Stimulated activated naive CD4-positive, alpha-beta T cell (primary cell): ENCODE measurements at regions not wholly inside any gene's neighbourhood (a gene's known extent, or its start where the extent isn't known, plus 50 kb on each side); places are given as distances from the start of the nearest gene placed in this dataset.
"Not testable (repeated sequence)": the region's sequence is repeated elsewhere in the genome, so short reads cannot be mapped to it uniquely, and the experiment has no call there.

ENCODE experiments used
- DNase-seq, 6 experiments: peaks; one replicate each; lab custom pipeline; 2025; lab: John Stamatoyannopoulos, UW

DNA sequence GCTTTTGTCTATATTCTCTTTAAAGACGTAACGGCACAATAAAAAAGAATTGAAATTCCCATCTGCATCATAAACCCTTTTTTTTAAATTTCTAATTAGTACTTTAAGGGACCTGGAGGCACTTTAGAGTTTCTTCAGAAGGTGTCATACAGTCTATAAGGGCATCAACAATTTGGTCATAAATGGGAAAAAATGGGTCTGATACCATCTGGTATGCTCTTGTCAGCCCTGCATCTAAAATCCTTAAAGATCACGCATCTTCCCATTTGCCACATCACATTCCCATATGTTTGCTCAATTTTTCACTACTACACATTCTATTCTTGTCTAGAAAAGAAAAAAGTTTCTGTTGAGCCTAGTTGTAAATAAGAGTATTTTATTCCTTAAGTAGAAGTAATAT, 53.8 kb downstream of the COX7C start:
- DNase-seq, result no peak

DNA sequence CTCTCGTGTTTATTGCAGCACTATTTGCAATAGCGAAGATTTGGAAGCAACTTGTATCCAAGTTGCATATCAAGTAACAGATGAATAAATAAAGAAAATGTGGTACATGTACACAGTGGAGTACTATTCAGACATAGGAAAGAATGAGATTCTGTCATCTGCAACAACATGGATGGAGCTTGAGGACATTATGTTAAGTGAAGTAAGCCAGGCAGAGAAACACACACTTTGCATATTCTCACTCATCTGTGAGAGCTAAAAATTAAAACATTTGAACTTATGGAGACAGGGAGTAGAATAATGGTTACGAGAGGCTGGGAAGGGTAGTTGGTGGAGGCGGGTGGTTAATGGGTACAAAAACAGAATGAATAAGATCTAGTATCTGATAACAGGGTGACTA, 56.3 kb downstream of the COX7C start:
- no peak for DNase-seq

DNA sequence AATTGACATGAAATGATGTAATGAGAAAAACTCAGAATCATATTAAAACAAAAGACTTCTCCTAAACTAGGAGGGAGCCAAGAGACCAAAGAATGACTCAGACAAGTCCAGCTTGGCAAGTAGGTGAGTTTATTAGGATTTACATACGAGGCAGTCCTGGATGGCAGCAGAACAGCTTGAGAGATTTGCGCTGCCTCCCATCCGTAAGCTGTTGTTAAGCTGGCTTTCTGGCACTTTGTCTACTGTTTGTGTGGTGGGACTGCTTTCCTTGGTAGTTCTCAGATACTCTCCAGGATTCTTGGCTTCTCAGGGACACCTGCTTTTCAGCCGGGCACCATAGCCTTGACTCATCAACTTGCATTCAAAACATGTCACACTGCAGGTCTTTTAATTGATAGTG, 57.6 kb downstream of the COX7C start:
- no peak for DNase-seq

DNA sequence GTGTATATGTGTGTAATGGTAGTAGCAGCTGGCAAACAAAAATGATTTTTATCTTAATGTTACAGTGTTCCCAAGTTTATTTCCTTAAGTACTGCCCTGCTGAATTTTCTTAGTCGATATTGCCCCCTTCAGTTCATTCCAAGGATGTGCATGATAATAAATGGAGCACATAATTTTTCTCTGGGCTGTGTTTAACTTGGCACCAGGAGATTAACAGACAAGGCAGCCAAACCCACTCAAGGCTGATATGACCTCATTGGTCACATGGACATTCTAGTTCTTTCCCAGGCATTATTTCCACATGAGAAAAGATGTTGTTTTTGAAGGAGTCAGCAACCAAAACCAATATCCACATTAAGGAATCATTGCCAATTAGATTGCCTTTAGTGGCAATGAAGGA, 61.8 kb downstream of the COX7C start:
- peak in 2 of 6 experiments; percentile 3 to 17 for DNase-seq

DNA sequence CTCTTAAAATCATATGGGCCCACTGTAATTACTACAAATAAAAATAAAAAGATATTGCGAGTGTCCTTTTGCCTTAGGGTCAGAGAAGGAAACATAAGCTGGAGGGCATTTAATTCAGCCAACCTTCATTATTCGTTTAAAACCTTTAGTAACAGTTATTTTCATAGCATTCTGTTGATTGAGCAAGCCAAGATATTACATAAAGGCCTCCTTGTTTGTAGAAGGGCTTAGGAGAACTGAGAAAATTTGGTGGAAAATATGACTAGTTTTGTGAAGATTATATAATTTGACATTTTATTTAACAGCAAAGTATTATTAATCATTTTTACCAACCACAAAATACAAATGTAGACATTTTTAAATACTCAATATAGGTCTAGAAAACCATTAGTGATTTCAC, 62.2 kb downstream of the COX7C start:
- DNase-seq, result no peak

DNA sequence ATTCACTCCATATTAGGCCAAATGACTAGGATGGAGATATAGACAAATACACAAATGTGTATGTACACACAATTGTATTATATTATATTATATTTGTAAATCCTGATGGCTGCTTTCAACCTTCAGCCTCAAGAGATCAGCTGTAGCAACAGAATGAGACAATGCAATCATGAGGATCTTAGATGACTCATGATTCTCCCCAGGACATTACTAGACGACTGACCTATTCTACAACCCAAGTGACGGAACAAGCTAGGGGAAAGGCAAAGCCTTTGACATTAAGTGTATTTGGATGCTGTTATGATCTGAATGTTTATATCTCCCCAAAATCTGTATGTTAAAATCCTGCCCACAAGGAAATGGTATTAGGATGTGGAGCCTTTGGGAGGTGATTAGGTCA, 66.5 kb downstream of the COX7C start:
- DNase-seq, result no peak

DNA sequence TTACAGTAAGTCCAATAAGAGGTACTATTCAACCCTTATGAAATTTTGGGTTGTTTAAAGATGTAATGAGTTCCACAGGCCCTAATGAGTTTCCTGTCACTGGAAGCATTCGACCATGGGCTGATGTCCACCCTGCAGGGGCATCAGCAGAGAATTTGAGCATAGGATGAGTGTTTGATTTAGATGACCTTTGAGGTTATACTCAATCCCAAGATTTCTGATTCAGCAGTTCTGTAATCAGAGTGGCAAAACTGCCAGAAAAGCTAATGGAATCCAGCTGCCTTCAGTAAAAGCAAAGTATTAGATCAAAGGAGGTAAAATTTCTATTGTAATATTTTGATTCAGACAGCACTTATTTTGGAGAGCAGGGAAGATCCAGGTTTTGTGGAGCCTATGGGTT, 68.3 kb downstream of the COX7C start:
- no peak for DNase-seq

DNA sequence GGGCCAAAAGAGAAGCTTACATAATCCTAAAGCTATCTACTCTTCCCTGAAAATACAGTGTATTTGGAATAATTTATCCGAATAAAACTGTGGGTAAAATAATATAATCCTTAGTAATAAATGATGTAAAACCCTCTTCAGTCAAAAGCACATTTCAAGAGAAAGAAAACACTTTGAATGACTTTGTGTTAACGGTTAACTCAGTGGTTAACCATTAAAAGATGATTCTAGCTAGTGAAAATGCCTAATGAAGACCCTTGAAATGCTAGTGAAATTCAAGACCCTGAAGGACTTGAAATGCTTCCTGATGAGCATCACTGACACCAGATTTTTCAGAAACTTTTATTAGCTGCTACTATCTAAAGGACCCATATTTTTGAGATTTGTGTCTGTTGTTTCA, 70.7 kb downstream of the COX7C start:
- DNase-seq, result no peak

DNA sequence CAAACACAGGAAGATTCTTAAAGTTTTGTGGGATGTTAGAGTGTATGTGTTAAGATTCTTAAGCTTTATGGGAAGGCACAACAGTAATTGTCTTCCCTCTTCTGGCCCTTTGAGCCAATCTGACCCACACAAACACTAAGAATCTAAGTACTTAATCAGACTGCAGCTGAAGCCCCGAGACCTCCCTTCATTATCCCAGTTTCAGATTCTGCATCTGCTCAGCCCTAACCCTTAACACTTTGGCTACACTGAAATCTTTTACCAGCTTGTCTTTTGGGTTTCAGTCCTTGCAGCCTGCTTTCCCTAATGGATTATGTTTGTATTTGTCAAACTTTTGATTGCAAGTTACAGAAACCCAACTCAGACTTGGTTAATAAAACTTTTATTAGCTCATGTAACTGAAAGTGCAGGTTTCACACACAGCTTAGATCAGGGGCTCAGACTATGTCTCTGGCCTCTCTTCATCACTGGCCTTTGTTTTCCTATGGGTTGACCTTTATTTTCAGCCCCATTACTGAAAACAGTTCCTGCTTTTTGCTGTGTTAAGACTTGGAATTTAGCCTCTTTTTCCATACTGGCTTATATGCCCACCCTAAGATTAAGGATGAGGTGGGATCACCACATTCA, 71.5 kb downstream of the COX7C start:
- DNase-seq, result no peak

DNA sequence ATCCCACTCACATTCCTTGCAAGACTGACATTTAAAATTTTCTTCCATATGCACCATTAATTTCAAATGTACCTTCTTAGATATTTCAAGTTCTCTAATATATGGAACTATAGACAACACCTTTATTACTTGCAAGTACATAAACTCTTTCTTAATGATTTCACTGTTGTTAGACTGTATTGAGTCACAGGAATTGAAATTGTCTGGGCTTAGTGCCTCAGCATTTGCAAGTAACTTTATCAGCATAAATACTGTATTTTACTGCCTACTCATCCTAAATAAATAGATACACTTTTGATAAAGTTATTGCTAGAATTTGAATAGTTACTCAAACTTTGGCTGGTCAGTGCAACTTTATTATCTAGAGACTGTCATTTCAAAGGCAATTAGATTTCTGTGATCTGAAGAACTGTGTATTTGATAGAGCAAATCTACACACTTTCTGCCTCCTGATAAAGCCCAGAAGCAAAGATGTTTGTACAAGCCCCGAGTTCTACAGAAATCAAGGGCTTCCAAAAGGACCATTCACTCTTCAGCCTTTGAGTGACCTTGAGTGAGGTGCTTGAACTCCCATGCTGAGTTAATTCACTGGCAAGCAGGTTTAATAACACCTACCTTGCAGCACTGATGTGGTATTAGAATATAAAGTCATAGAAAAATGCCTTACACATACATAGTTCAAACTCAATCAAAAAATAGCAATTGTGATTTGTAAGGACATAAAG, 91.6 kb downstream of the COX7C start:
- no peak for DNase-seq

DNA sequence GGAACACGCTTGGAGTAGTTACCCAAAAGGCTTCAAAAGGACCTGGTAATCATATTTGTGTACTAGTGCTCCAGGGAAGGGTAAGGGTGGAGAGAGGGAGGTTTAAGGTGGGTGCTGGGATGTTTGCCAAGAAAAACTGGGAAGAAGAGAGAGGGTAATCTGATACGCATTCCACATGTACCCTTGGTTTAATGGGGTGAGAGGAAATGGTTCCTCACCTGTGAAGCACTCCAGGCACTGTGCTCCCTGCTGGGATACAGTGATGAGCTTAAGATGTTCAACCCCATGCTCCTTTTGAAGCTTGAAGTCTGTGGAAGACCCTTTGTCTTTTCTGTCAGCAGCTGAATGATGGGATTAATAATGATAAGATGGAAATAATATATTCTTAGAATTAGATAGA, 98.4 kb downstream of the COX7C start:
- DNase-seq, result no peak

DNA sequence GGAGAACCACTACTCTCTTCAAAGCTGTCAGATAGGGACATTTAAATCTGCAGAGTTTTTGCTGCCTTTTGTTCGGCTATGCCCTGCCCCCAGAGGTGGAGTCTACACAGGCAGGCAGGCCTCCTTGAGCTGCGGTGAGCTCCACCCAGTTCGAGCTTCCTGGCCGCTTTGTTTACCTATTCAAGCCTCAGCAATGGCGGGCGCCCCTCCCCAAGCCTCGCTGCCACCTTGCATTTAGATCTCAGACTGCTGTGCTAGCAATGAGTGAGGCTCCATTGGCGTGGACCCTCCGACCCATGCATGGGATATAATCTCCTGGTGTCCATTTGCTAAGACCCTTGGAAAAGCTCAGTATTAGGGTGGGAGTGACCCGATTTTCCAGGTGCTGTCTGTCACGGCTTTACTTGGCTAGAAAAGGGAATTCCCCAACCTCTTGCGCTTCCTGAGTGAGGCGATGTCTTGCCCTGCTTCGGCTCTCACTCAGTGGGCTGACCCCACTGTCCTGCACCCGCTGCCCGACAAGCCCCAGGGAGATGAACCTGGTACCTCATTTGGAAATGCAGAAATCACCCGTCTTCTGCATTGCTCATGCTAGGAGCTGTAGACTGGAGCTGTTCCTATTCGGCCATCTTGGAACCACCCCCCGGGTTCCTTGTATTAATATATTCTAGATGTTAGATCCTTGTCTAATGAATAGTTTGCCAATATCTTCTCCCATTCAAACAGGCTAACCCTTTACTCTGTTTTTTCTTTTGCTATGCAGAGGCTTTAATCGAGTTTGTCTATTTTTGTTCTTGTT, 113.8 kb downstream of the COX7C start:
- not testable (repeated sequence) for DNase-seq

DNA sequence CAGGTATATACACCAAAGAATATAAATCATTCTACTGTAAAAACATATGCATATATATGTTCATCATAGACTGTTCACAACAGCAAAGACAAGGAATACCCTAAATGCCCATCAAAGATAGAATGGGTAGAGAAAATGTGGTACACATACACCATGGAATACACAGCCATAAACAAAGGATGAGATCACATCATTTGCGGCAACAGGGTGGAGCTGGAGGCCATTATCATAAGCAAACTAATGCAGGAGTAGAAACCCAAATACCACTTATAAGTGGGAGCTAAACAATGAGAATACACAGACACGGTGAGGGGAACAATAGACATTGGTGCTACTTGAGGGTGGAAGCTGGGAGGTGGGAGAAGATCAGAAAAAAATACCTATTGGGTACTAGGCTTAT, 117.6 kb downstream of the COX7C start:
- DNase-seq, result no peak

DNA sequence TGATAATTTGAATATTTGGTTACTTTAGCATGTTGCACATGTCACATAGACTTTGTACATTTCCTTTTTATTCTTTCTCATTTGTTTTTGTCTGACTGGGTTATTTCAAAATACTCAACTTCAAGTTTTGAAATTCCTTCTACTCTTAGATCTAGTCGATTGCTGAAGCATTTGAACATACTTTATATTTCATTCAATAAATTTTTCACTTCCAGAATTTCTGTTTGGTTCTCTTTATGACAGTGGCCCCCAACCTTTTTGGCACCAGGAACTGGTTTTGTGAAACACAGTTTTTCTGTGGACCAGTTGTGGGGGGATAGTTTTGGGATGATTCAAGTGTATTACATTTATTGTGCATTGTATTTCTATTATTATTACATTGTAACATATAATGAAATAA, 119.8 kb downstream of the COX7C start:
- no peak for DNase-seq

DNA sequence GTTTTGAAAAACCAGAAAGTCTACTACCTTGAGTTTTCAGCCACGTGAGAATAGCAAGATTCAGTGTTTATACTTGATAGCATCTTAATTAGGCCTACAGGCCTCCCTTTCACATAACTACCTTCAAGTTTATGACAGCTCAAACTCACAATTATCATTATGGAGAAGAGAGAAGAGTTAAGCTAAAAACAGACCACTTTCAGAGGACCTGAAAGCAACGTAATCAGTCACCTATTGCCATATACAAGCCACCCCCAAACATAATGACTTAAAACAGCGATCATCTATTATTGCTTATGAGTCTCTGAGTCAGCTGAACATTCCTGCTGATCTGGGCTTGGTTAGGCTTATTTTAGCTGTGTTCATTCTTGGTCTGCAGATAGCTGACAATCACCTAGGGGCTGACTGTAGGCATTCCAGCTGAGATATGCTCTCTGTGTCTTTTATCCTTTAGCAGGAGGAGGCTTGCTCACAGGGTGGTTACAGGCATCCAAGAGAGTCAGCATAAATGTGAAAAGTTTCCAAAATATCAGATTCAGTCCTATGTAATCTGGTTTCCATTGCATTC, 130.9 kb downstream of the COX7C start:
- no peak for DNase-seq

DNA sequence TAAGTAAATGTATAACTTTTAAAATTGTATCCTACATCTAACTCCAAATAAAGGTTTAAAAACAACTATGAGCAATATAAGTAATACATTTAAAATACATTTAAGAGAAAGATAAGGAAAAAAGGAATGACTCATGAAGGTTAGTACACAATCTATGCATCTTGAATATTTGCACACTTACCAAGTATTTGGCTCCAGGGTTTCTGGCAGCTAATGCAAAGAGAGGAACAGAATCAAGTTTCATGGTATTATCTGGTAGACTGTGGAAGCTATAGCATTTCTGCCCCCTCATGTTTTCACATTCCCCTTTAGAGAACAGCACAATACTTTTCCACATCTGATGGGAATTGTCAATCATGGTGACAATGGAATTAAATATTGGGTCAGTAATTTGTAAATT, 132.1 kb downstream of the COX7C start:
- DNase-seq, result no peak

DNA sequence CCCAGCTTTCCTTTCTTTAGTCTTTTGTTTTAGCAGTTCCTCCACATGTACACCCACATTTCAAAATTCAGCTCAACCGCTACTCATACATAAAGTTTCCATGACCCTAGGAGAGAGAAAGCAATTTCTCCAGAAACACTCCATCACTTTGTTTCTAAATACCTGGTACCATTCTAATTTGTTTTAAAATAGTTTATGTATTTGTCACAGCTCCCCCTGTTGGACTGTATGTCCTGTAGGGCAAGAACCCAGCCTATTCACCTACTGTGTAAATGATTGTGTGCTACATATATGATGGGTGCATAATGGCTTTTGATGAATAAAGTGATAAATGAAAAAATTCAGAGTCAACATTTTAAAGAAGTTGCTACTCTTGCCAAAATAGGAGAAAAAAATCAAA, 139.1 kb downstream of the COX7C start:
- no peak for DNase-seq

DNA sequence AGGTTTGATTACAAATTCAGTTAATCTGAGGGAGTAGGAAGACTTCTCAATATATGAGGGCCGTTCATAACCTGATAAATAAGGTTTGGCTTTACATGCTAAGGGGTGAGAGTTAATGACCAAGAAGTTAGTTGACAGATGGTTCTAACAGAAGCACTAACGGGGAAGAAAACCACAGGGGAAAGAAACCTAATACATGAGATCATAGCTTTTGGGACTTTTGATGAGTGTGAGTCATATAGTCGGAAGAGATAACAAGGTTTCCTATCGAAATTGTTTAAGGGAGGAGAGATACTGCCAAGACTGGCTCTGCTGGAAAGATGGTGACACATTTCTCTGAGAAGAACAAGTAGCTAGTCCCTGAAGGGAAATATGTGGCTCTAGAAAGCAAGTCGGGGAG, 140.1 kb downstream of the COX7C start:
- DNase-seq, result no peak

DNA sequence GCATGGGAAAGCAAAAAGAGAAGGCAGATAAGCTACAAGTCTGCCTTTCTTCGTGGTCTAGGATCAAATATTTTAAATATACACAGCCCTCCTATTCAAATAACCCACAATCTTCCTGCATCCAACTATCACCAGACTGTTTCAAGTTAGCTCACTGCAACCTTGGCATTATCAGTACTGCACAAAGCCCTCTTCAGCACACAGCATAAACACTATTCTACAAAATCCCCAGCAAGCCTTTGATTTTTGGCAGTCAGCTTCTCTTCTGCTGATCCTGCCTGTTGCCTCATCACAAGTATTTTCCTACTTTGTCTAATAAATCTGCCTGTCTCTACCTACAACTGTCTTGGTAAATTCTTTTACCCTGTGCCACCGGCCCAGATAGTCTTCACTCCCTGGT, 142.9 kb downstream of the COX7C start:
- no peak for DNase-seq

DNA sequence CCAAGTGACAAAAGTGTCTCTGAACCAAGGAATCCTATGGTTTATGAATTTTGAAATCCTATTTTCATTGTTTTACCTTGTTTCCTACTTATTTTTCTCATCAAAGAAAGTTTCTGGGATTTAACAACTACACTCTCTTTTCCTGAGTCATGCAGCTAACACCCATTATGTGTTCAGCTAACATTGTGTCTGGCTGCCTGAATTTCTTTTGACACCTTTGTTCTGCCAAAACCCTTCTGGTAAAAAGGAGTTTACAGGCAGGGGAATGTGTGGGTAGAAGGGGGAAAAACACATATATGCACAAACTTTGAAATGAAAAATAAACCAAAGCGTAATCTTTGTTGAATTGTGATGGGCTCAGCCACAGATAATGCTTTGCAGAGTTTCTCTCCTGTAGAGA, 146.2 kb downstream of the COX7C start:
- DNase-seq, result no peak

DNA sequence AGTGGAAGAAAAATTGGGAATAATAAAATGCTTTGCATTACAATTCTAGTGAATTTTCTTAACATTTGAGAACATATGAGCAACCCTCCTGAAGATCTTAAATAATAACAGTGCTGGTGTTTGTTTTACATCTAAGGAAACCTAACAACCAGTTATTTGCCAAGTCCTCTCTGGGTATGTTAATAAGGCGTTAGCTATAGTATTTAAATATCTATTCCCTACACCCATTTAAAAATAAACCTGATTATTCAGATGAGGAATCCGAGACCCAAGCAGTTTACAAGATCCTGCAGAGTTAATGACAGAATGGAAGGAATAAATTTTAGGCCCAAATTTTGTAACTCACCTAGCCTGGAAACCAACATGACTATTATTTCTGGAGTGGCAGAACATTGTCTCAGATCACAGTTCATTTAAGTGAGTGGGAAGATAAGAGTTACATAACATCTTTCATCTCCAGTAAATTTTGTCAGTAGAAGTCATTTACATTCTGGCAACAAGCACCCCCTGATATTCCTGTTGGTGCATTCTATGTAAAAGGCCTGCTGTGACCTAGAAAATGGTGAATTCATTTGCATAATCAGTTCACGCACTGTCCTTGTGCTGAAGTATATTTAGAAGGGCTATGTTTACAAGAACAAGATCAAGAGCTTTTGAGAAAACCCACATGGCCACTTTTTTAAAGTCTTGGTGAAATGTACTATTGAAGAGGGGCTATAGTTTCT, 148.2 kb downstream of the COX7C start:
- DNase-seq, result no peak

DNA sequence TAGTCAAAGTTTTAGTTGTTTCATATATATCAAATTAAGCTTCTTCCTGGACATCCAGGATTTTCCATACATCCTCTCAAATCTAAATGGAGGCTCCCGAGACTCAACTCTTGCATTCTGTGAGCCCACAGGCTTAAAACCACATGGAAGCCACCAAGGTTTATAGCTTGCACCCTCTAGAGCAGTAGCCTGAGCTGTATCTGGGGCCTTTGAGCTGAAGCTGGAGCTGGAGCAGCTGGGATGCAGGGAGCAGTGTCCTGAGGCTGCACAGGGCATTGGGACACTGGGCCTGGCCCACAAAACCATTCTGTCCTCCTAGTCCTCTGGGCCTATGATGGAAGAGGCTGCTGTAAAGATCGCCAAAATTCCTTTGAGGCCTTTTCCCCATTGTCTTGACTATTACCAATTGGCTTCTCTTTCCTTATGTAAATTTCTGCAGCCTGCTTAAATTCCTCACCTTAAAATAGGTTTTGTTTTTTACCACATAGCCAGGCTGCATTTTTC, 151.0 kb downstream of the COX7C start:
- no peak for DNase-seq
